Left ventricle myocardium inferior (tissue), 1 donor: ENCODE measurements at regions not wholly inside any gene's neighbourhood (a gene's known extent, or its start where the extent isn't known, plus 50 kb on each side); places are given as distances from the start of the nearest gene placed in this dataset.

ENCODE experiments used
- DNase-seq: peaks from one replicate; pipeline ENCODE4 v3.0.0-alpha.2; 2020
- H3K27ac ChIP-seq: fragments of 200-600 bp; replicated peaks from 2 replicates; pipeline ENCODE4 v1.8.0; 2021
- H3K27me3 ChIP-seq: fragments of 200-600 bp; 2 replicates; pipeline ENCODE4 v1.8.0; 2021; ENCODE audit warnings: low read depth
- H3K36me3 ChIP-seq: fragments of 200-600 bp; 2 replicates; pipeline ENCODE4 v1.8.0; 2021
- H3K4me1 ChIP-seq: fragments of 200-600 bp; 2 replicates; pipeline ENCODE4 v1.8.0; 2021
- H3K4me3 ChIP-seq: fragments of 200-600 bp; 2 replicates; pipeline ENCODE4 v1.8.0; 2021; ENCODE audit warnings: mild to moderate bottlenecking, moderate library complexity
- H3K9me3 ChIP-seq: fragments of 200-600 bp; replicated peaks from 2 replicates; pipeline ENCODE4 v1.8.0; 2021
- CTCF ChIP-seq: fragments of 200-600 bp; IDR thresholded peaks from 2 replicates; pipeline ENCODE4 v1.8.0; 2021; ENCODE audit warnings: antibody characterized with exemption, mild to moderate bottlenecking, borderline replicate concordance
- intact Hi-C: fragments of 100-400 bp; cut with micrococcal nuclease; formaldehyde crosslinking; loops from one replicate; pipeline ENCODE4 v1.11.0; 2022
- donor health status: DM: no; HTN: yes; CAD: no; lungs with severe emphysema.

GRCh38 chr11:133738624-133739023 lies 106.7 kb downstream of the SPATA19 start:
- peaks cover 6% of the 10 kb centered on the region for H3K9me3 ChIP-seq
- no peak for TF ChIP-seq CTCF

GRCh38 chr11:133733631-133734030 lies 111.7 kb downstream of the SPATA19 start:
- H3K27me3 ChIP-seq, result peaks cover 20% of the 10 kb centered on the region
- intact Hi-C loops, result no loop called here
- no peaks in the 10 kb centered on the region for H3K36me3 ChIP-seq
- no peak for TF ChIP-seq CTCF
- DNase-seq, result no peak
- no peak overlapping the region for H3K27ac ChIP-seq
- H3K4me1 ChIP-seq, result no peaks in the 10 kb centered on the region
- H3K4me3 ChIP-seq, result no peak overlapping the region
- peaks cover 6% of the 10 kb centered on the region for H3K9me3 ChIP-seq

More at GRCh38 chr11:133738624-133739023, 106.7 kb downstream of the SPATA19 start:
- Histone ChIP-seq H3K27ac (no peak overlapping the region), H3K27me3 (peaks cover 11% of the 10 kb centered on the region), H3K36me3 (no peaks in the 10 kb centered on the region), H3K4me1 (no peaks in the 10 kb centered on the region), H3K4me3 (no peak overlapping the region)
- intact Hi-C loops, result no loop called here
- DNase-seq, result no peak

GRCh38 chr11:133732109-133732674 lies 113.1 kb downstream of the SPATA19 start:
- no peak for DNase-seq
- TF ChIP-seq CTCF, result no peak
- Histone ChIP-seq H3K4me1 (no peaks in the 10 kb centered on the region), H3K36me3 (no peaks in the 10 kb centered on the region), H3K9me3 (peaks cover 6% of the 10 kb centered on the region), H3K27ac (no peak overlapping the region), H3K27me3 (peaks cover 20% of the 10 kb centered on the region), H3K4me3 (no peak overlapping the region)
- intact Hi-C loops, result no loop called here

GRCh38 chr11:133727774-133728173 lies 117.5 kb downstream of the SPATA19 start:
- intact Hi-C loops, result no loop called here
- H3K4me3 ChIP-seq, result no peak overlapping the region
- H3K27ac ChIP-seq, result no peak overlapping the region
- H3K36me3 ChIP-seq, result no peaks in the 10 kb centered on the region
- TF ChIP-seq CTCF, result no peak
- DNase-seq, result no peak
- H3K9me3 ChIP-seq, result no peaks in the 10 kb centered on the region
- peaks cover 15% of the 10 kb centered on the region for H3K27me3 ChIP-seq
- no peaks in the 10 kb centered on the region for H3K4me1 ChIP-seq

GRCh38 chr11:133726542-133726941 lies 118.8 kb downstream of the SPATA19 start:
- Histone ChIP-seq H3K9me3 (no peaks in the 10 kb centered on the region), H3K27me3 (peaks cover 8% of the 10 kb centered on the region), H3K27ac (no peak overlapping the region), H3K4me1 (no peaks in the 10 kb centered on the region), H3K36me3 (no peaks in the 10 kb centered on the region), H3K4me3 (no peak overlapping the region)
- intact Hi-C loops, result no loop called here
- DNase-seq, result no peak
- no peak for TF ChIP-seq CTCF

GRCh38 chr11:133724116-133724515 lies 121.2 kb downstream of the SPATA19 start:
- Histone ChIP-seq H3K4me1 (no peaks in the 10 kb centered on the region), H3K36me3 (no peaks in the 10 kb centered on the region), H3K9me3 (no peaks in the 10 kb centered on the region), H3K27ac (no peak overlapping the region), H3K4me3 (no peak overlapping the region), H3K27me3 (peaks cover 3% of the 10 kb centered on the region)
- TF ChIP-seq CTCF, result no peak
- intact Hi-C loops, result no loop called here
- DNase-seq, result no peak
